ENCODE measurements at regions not wholly inside any gene's neighbourhood (a gene's known extent, or its start where the extent isn't known, plus 50 kb on each side); places are given as distances from the start of the nearest gene placed in this dataset.

DNA sequence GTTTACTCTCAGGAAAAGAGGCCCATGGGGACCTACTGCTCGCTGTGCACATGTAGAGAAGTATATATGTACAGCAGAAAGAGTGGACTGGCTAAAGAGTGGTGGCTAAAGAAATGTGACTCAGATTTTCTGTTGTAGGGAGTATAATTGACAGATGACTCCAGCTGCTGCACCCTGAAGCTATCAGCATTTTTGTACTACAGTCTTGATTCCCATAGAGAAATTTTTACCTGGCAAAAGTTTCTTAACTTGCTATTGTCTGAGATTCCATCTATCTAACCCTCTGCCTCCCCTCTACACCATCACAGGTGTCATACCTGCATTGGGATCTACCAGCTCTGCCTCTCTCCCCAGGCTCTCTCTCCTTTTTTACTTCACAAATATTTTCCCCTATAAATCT lies 296.0 kb upstream of the KYNU start:
- Histone ChIP-seq H3K27ac (ENCODE audit: insufficient read depth, low read depth, low read length) (no peak overlapping the region), H3K9me3 (replicated peaks; ENCODE audit: control insufficient read depth, insufficient read depth, low read length) (no peaks in the 10 kb centered on the region), H4K20me1 (replicated peaks; ENCODE audit: control insufficient read depth, extremely low read depth, insufficient read depth, low read length) (no peaks in the 10 kb centered on the region), H3K27me3 (ENCODE audit: control insufficient read depth in 2 of 2, insufficient read depth in 2 of 2, low read length in 2 of 2) (no peaks in the 10 kb centered on the region), H3K9me1 (replicated peaks; ENCODE audit: control insufficient read depth, extremely low read depth, insufficient read depth, low read length) (no peaks in the 10 kb centered on the region), H2AFZ (ENCODE audit: low read depth, low read length) (no peak overlapping the region), H3K4me2 (ENCODE audit: insufficient read depth, low read length) (no peak overlapping the region), H3K4me3 (replicated peaks in 1 of 3; ENCODE audit: insufficient read depth in 1 of 3, low read depth in 1 of 3, low read length in 3 of 3) (no peak overlapping the region), H3K79me2 (ENCODE audit: control insufficient read depth, insufficient read depth, low read length) (no peaks in the 10 kb centered on the region), H3K36me3 (ENCODE audit: control insufficient read depth in 2 of 2, extremely low read depth in 1 of 2, insufficient read depth in 2 of 2, low read length in 2 of 2) (no peaks in the 10 kb centered on the region), H3K9ac (replicated peaks; ENCODE audit: extremely low read depth, insufficient read depth, low read length) (no peak overlapping the region), H3K4me1 (ENCODE audit: control insufficient read depth, extremely low read depth, insufficient read depth, low read length) (no peaks in the 10 kb centered on the region)
- dilution Hi-C loops (cut with MboI; ENCODE audit: extremely low pct_ligation_motif_present, low sequenced_read_pairs), result no loop called here
- no peak for DNase-seq (ENCODE audit: low read depth, low spot score)
- intact Hi-C loops (cut with micrococcal nuclease), result no loop called here
- TF ChIP-seq POLR2A (IDR thresholded peaks at IDR 0.05; ENCODE audit: low read depth, low read length) (no peak), MYC (IDR thresholded peaks at IDR 0.05; ENCODE audit: low read depth, low read length) (no peak), FOS (IDR thresholded peaks at IDR 0.05; ENCODE audit: borderline replicate concordance, insufficient read depth, low read length) (no peak), JUN (IDR thresholded peaks at IDR 0.05; ENCODE audit: borderline replicate concordance, insufficient read depth, insufficient read length, low read depth) (no peak), EZH2 (IDR thresholded peaks at IDR 0.05; ENCODE audit: borderline replicate concordance, low read depth, low read length, severe bottlenecking) (no peak), GATA2 (IDR thresholded peaks at IDR 0.05; ENCODE audit: insufficient read depth, insufficient read length, low read depth, low read length) (no peak), POLR2AphosphoS5 (IDR thresholded peaks at IDR 0.05; ENCODE audit: insufficient read depth, low read depth, low read length) (no peak)
- TF ChIP-seq, protein P1, sequence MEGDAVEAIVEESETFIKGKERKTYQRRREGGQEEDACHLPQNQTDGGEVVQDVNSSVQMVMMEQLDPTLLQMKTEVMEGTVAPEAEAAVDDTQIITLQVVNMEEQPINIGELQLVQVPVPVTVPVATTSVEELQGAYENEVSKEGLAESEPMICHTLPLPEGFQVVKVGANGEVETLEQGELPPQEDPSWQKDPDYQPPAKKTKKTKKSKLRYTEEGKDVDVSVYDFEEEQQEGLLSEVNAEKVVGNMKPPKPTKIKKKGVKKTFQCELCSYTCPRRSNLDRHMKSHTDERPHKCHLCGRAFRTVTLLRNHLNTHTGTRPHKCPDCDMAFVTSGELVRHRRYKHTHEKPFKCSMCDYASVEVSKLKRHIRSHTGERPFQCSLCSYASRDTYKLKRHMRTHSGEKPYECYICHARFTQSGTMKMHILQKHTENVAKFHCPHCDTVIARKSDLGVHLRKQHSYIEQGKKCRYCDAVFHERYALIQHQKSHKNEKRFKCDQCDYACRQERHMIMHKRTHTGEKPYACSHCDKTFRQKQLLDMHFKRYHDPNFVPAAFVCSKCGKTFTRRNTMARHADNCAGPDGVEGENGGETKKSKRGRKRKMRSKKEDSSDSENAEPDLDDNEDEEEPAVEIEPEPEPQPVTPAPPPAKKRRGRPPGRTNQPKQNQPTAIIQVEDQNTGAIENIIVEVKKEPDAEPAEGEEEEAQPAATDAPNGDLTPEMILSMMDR (IDR thresholded peaks at IDR 0.05; ENCODE audit: extremely low read depth in 1 of 2, insufficient read depth in 1 of 2, low read depth in 1 of 2, low read length in 2 of 2), result no peak
- TF ChIP-seq, protein P2, sequence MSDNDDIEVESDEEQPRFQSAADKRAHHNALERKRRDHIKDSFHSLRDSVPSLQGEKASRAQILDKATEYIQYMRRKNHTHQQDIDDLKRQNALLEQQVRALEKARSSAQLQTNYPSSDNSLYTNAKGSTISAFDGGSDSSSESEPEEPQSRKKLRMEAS (IDR thresholded peaks at IDR 0.05; ENCODE audit: insufficient read depth, insufficient read length), result no peak
- BruUV-seq (replicated peaks), result no TSS peak
- POLR2A ChIA-PET, result no interaction called here
- FAIRE-seq, result no peak
- CTCF ChIA-PET, result no interaction called here

Data from endothelial cell of umbilical vein (primary cell).